ENCODE measurements at regions not wholly inside any gene's neighbourhood (a gene's known extent, or its start where the extent isn't known, plus 50 kb on each side); places are given as distances from the start of the nearest gene placed in this dataset.
"Not testable (repeated sequence)": the region's sequence is repeated elsewhere in the genome, so short reads cannot be mapped to it uniquely, and the experiment has no call there.

DNA sequence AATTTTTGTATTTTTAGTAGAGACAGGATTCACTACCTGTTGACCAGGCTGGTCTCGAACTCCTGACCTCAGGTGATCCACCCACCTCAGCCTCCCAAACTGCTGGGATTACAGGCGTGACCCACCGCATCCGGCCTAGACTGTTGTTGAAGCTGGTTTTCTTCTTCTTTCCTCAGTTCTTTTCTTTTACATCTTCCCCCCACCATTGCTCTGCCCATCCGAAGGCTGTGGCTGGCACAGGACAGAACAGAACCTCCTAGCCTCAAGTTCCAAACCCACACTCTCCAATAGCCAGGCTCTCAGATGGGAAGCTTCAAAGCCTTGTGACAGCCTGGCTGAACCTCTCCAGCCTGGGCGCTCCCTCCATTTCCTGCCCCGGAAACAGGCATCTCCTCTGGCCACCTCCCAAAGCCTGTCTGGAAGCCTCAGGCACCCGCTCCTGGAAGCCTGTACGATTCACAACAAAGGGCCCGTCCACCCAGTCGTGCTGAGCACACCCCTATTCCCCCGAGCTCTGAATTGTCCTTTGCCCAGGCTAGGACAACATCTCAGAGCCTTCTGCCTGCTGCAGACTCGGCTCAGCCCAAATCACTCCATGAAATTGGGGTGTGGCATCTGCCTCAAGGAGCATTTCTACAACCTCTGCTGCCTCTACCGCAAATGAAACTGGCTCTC, 138.1 kb upstream of the C1QTNF3 start:
- intact Hi-C loops (cut with DNase I); H3K9me3 ChIP-seq; H3K4me1 ChIP-seq; H3K27ac ChIP-seq; H3K27me3 ChIP-seq; H3K4me3 ChIP-seq: not testable (repeated sequence)
- peak in 1 of 2 donors; percentile 66 for DNase-seq (ENCODE audit: low spot score in 2 of 2)
- peaks cover 6 to 21% of the 10 kb centered on the region in 2 donors for H3K36me3 ChIP-seq

GRCh38 chr5:34185005-34185404, 142.0 kb upstream of the C1QTNF3 start:
- H3K4me3 ChIP-seq; H3K4me1 ChIP-seq; H3K27ac ChIP-seq; intact Hi-C loops (cut with DNase I); H3K27me3 ChIP-seq; H3K9me3 ChIP-seq: not testable (repeated sequence)
- peak in 1 of 2 donors; percentile 46 for DNase-seq (ENCODE audit: low spot score in 2 of 2)
- peaks cover 3 to 21% of the 10 kb centered on the region in 2 donors for H3K36me3 ChIP-seq

- H3K4me3 ChIP-seq; H3K9me3 ChIP-seq; DNase-seq (ENCODE audit: low spot score in 2 of 2); H3K27ac ChIP-seq; H3K4me1 ChIP-seq; H3K27me3 ChIP-seq; intact Hi-C loops (cut with DNase I): not testable (repeated sequence)
- peaks cover 0 to 23% of the 10 kb centered on the region in 2 donors for H3K36me3 ChIP-seq
These were observed 142.6 kb upstream of the C1QTNF3 start for GRCh38 chr5:34185572-34185971.

- H3K4me3 ChIP-seq; H3K27me3 ChIP-seq; H3K4me1 ChIP-seq; intact Hi-C loops (cut with DNase I); H3K27ac ChIP-seq; H3K9me3 ChIP-seq: not testable (repeated sequence)
- DNase-seq (ENCODE audit: low spot score in 2 of 2), result peak in 1 of 2 donors; percentile 61
- peaks cover 0 to 25% of the 10 kb centered on the region in 2 donors for H3K36me3 ChIP-seq
These were observed 143.1 kb upstream of the C1QTNF3 start for GRCh38 chr5:34186108-34186507.

DNA sequence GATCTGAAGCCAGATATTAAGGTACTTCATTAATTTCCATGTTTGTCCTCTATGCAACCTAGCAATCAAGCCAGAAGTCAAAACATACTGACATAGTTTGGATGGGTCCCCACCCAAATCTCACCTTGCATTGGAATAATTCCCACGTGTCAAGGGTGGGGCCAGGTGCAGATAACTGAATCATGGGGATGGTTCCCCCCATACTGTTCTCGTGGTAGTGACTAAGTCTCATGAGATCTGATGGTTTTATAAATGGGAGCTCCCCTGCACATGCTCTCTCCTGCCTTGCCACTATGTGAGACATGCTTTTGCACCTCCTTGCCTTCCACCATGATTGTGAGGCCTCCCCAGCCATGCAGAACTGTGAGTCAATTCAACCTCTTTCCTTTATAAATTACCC, 143.9 kb upstream of the C1QTNF3 start:
- intact Hi-C loops (cut with DNase I); H3K27ac ChIP-seq; H3K4me1 ChIP-seq; H3K4me3 ChIP-seq; H3K27me3 ChIP-seq; H3K9me3 ChIP-seq: not testable (repeated sequence)
- H3K36me3 ChIP-seq, result peaks cover 0 to 26% of the 10 kb centered on the region in 2 donors
- DNase-seq (ENCODE audit: low spot score in 2 of 2), result peak in 1 of 2 donors; percentile 63

GRCh38 chr5:34187441-34187840, 144.4 kb upstream of the C1QTNF3 start:
- intact Hi-C loops (cut with DNase I), result not testable (repeated sequence)

DNA sequence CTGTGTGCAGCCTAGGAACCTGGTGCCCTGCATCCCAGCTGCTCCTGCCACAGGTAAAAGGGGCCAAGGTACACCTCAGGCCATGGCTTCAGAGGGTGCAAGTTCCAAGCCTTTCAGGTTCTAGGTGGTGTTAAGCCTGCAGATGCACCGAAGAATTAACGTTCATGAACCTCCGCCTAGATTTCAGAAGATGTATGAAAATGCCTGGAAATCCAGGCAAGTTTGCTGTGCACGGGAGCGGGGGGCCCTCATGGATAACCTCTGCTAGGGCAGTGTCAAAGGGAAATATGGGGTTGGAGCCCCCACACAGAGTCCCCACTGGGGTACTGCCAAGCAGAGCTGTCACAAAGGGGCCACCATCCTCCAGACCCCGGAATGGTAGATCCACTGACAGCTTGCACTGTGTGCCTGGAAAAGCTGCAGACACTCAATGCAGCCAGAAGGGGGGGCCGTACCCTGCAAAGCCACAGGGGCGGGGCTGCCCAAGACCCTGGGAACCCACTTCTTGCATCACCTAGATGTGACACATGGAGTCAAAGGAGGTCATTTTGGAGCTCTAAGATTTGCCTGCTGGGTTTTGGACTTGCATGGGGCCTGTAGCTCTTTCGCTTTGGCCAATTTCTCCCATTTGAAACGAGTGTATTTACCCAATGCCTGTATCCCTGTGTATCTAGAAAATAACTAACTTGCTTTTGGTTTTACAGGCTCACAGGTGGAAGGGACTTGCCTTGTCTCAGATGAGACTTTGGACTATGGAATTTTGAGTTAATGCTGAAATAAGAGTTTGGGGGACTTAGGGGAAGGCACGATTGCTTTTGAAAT, 145.2 kb upstream of the C1QTNF3 start:
- H3K4me3 ChIP-seq; H3K9me3 ChIP-seq; intact Hi-C loops (cut with DNase I); H3K27ac ChIP-seq; H3K4me1 ChIP-seq; H3K27me3 ChIP-seq: not testable (repeated sequence)
- DNase-seq (ENCODE audit: low spot score in 2 of 2), result peak in 1 of 2 donors; percentile 80
- peaks cover 0 to 23% of the 10 kb centered on the region in 2 donors for H3K36me3 ChIP-seq
- TF ChIP-seq, protein P1, sequence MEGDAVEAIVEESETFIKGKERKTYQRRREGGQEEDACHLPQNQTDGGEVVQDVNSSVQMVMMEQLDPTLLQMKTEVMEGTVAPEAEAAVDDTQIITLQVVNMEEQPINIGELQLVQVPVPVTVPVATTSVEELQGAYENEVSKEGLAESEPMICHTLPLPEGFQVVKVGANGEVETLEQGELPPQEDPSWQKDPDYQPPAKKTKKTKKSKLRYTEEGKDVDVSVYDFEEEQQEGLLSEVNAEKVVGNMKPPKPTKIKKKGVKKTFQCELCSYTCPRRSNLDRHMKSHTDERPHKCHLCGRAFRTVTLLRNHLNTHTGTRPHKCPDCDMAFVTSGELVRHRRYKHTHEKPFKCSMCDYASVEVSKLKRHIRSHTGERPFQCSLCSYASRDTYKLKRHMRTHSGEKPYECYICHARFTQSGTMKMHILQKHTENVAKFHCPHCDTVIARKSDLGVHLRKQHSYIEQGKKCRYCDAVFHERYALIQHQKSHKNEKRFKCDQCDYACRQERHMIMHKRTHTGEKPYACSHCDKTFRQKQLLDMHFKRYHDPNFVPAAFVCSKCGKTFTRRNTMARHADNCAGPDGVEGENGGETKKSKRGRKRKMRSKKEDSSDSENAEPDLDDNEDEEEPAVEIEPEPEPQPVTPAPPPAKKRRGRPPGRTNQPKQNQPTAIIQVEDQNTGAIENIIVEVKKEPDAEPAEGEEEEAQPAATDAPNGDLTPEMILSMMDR (IDR thresholded peaks at IDR 0.05), result peak; percentile 3 to 53 (median 32)

More at GRCh38 chr5:34187441-34187840, 144.4 kb upstream of the C1QTNF3 start:
- H3K4me1 ChIP-seq, H3K9me3 ChIP-seq, H3K27me3 ChIP-seq, H3K4me3 ChIP-seq, H3K27ac ChIP-seq: not testable (repeated sequence)
- H3K36me3 ChIP-seq, result peaks cover 0 to 25% of the 10 kb centered on the region in 2 donors
- DNase-seq (ENCODE audit: low spot score in 2 of 2), result peak in 1 of 2 donors; percentile 50

- H3K27me3 ChIP-seq; intact Hi-C loops (cut with DNase I); H3K4me1 ChIP-seq; H3K27ac ChIP-seq; H3K4me3 ChIP-seq; H3K9me3 ChIP-seq: not testable (repeated sequence)
- peaks cover 0 to 23% of the 10 kb centered on the region in 2 donors for H3K36me3 ChIP-seq
- peak in 1 of 2 donors; percentile 72 for DNase-seq (ENCODE audit: low spot score in 2 of 2)
These were observed 146.2 kb upstream of the C1QTNF3 start for GRCh38 chr5:34189246-34189645.

DNA sequence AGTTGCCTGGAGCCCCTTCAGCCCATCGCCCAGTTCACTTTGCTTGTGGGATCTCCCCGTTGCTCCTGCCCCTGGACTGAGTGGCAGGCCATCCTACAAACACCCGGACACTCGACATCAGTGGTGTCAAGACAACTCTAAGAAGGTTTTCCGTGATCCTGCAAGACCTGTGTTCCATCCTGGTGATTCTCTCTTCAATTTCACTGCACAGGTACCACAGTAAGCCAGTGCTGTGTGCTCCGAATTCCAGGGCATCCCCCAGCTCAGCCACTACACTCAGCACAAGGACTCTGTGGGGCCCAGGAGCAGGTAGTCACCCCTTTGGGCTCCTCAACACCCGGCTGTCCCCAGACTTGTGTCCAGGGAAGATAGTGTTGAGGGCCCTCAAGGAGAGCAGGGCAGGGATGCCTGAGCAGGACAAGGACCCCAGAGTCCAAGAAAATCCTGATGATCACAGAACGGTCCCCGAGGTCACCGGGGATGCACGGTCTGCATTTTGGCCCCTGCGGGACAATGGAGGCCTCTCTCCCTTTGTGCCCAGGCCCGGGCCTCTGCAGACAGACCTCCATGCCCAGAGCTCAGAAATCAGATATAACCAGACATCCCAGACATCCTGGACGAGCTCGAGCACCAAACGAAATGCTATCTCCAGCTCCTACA, 146.9 kb upstream of the C1QTNF3 start:
- intact Hi-C loops (cut with DNase I); H3K4me3 ChIP-seq; H3K27ac ChIP-seq; H3K9me3 ChIP-seq; H3K4me1 ChIP-seq; H3K27me3 ChIP-seq: not testable (repeated sequence)
- H3K36me3 ChIP-seq, result peaks cover 0 to 21% of the 10 kb centered on the region in 2 donors
- peak; percentile 10 to 69 for DNase-seq (ENCODE audit: low spot score in 2 of 2)

GRCh38 chr5:34190466-34190865, 147.5 kb upstream of the C1QTNF3 start:
- intact Hi-C loops (cut with DNase I); H3K4me3 ChIP-seq; H3K27ac ChIP-seq; H3K4me1 ChIP-seq; H3K9me3 ChIP-seq; H3K27me3 ChIP-seq: not testable (repeated sequence)
- peak; percentile 10 to 74 for DNase-seq (ENCODE audit: low spot score in 2 of 2)
- peaks cover 0 to 21% of the 10 kb centered on the region in 2 donors for H3K36me3 ChIP-seq

GRCh38 chr5:34191279-34191744, 148.3 kb upstream of the C1QTNF3 start:
- H3K27ac ChIP-seq; H3K9me3 ChIP-seq; intact Hi-C loops (cut with DNase I); H3K4me1 ChIP-seq; H3K4me3 ChIP-seq; H3K27me3 ChIP-seq: not testable (repeated sequence)
- peak; percentile 10 to 73 for DNase-seq (ENCODE audit: low spot score in 2 of 2)
- peaks cover 0 to 21% of the 10 kb centered on the region in 2 donors for H3K36me3 ChIP-seq

DNA sequence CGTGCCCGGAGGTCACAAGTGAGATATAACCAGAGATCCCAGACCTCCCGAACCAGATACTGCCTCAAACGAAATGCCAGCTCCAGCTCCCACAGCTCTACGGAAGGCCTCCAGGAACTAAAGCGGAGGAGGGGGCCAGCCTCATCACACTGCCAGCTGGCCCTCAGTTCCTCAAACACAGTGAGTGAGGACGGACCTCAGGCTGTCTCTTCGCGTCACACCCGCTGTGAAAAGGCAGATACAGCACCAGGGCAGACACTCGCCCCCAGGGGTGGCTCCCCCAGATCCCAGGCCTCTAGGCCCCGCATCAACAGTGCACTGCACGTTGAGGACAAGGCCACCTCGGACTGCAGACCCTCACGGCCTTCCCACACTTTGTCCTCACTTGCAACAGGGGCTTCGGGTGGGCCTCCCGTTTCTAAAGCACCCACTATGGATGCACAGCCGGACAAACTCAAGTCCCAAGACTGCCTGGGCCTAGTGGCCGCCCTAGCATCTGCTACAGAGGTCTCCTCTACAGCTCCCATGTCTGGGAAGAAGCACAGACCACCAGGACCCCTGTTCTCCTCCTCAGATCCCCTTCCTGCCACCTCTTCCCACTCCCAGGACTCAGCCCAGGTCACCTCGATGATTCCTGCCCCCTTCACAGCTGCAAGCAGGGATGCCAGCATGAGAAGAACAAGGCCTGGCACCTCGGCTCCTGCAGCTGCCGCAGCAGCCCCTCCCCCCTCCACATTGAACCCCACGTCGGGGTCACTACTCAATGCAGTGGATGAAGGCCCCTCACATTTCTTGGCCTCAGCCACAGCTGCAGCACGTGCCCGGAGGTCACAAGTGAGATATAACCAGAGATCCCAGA, 149.3 kb upstream of the C1QTNF3 start:
- peak; percentile 18 to 75 for DNase-seq (ENCODE audit: low spot score in 2 of 2)
- H3K27me3 ChIP-seq; H3K9me3 ChIP-seq; intact Hi-C loops (cut with DNase I); H3K27ac ChIP-seq; H3K4me3 ChIP-seq; H3K4me1 ChIP-seq: not testable (repeated sequence)
- H3K36me3 ChIP-seq, result peaks cover 0 to 24% of the 10 kb centered on the region in 2 donors

Data from ascending aorta (tissue), 2 donors.